Suprapubic skin (tissue), 4 donors: ENCODE measurements at regions not wholly inside any gene's neighbourhood (a gene's known extent, or its start where the extent isn't known, plus 50 kb on each side); places are given as distances from the start of the nearest gene placed in this dataset.
A peak's percentile ranks its signal among the peaks of the same experiment; 100 is the strongest.

ENCODE experiments used
- DNase-seq, 2 donors: peaks; one replicate each; pipeline ENCODE4 v3.0.0-alpha.2; 2019; ENCODE audit warnings: low spot score in 2 of 2
- H3K27ac ChIP-seq: fragments of 200-600 bp; sonication (generic); one replicate; pipeline ENCODE4 v1.5.1; 2019
- H3K27me3 ChIP-seq: fragments of 200-600 bp; sonication (generic); one replicate; pipeline ENCODE4 v1.5.1; 2019
- H3K36me3 ChIP-seq: fragments of 200-600 bp; sonication (generic); one replicate; pipeline ENCODE4 v1.5.1; 2019
- H3K4me1 ChIP-seq: fragments of 200-600 bp; sonication (generic); one replicate; pipeline ENCODE4 v1.5.1; 2019
- H3K4me3 ChIP-seq: fragments of 200-600 bp; sonication (generic); one replicate; pipeline ENCODE4 v1.5.1; 2019; ENCODE audit warnings: mild to moderate bottlenecking
- H3K9me3 ChIP-seq: fragments of 200-600 bp; sonication (generic); one replicate; pipeline ENCODE4 v1.5.1; 2019
- EP300 ChIP-seq: sonication (generic); formaldehyde crosslinking; IDR thresholded peaks from one replicate; pipeline ENCODE4 v1.6.1; 2017; ENCODE audit warnings: antibody characterized with exemption
- POLR2A ChIP-seq, 2 donors: fragments of 450-650 bp; IDR thresholded peaks; one replicate each; pipeline ENCODE4 v1.6.1; 2017; ENCODE audit warnings: antibody characterized with exemption in 2 of 2, mild to moderate bottlenecking in 2 of 2, moderate library complexity in 2 of 2
- POLR2AphosphoS5 ChIP-seq, 3 donors: sonication (generic); formaldehyde crosslinking; IDR thresholded peaks; one replicate each; pipeline ENCODE4 v1.6.1; 2017; ENCODE audit warnings: antibody characterized with exemption in 3 of 3
- WGBS: methylation state at CpG from one replicate; pipeline ENCODE4 v1.1.5; 2018; 5-methylcytosine and 5-hydroxymethylcytosine counted together
- TF ChIP-seq, protein P1 (sequence below), 2 donors: fragments of 200-600 bp in 1 of 2; fragments of 450-650 bp in 1 of 2; sonication (generic) in 1 of 2; IDR thresholded peaks; one replicate each; pipeline ENCODE4 v1.5.1; 2016 to 2019; ENCODE audit warnings: antibody characterized with exemption in 2 of 2, mild to moderate bottlenecking in 1 of 2, moderate library complexity in 1 of 2

DNA sequence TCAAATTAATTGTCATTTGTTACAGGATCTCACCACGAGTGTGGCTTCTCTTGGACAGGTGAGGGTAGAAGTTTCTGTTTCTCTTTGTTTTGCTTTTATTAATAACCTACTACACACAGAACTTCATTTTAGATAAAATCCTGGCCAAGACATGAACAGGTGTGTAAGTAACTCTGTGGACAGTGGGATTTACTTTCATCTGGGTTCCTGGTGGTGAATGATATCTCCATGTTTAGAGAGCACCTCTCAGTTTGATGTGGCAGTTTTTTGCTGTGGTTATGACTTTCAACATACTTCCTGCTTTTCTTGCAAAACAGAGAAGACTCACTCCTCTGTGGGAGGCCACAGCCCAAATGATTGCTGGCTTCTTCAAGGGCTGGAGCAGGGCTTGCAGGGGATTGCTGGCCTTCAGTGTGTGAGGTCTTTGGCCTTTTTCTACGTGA is 71.1 kb upstream of the XCR1 start:
- no peak for DNase-seq
- H3K27ac ChIP-seq = peak overlapping the region; percentile 80
- WGBS = 60% methylated on average over 2 of the region's 2 CpGs

DNA sequence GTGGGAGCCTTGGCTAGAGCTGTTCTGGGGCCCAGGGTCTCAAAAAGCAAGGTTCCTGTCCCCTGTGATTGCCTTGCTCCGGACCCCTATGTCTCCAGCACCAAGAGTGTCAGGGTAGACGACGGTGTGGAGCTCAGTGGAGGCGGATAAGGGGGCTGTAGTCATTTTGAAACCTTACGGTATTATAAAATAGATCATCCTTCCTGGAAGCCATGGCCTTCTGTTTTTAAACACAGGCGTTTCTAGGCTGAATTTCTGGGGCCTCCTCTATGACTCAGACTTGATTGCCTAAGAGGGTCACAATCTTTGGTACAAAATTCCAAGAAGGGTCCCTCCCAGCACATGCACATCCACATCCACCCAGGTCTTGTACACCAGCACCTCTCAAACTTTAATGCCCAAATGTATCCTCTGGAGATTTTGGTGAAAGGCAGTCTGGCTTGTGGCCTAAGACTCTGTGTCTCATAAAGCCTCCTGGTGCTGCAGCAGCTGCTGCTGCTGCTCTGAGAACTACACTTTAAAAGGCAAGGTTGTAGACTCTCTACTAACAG is 70.5 kb upstream of the XCR1 start:
- DNase-seq = no peak
- WGBS = 71% methylated on average over 6 of the region's 6 CpGs
- Histone ChIP-seq H3K9me3 (no peaks in the 10 kb centered on the region), H3K27me3 (no peaks in the 10 kb centered on the region), H3K4me3 (no peak overlapping the region), H3K27ac (peak overlapping the region; percentile 80), H3K4me1 (peaks cover 24% of the 10 kb centered on the region), H3K36me3 (no peaks in the 10 kb centered on the region)
- TF ChIP-seq POLR2AphosphoS5 (IDR thresholded peaks at IDR 0.05) = no peak
- no peak for TF ChIP-seq EP300
- TF ChIP-seq, protein P1, sequence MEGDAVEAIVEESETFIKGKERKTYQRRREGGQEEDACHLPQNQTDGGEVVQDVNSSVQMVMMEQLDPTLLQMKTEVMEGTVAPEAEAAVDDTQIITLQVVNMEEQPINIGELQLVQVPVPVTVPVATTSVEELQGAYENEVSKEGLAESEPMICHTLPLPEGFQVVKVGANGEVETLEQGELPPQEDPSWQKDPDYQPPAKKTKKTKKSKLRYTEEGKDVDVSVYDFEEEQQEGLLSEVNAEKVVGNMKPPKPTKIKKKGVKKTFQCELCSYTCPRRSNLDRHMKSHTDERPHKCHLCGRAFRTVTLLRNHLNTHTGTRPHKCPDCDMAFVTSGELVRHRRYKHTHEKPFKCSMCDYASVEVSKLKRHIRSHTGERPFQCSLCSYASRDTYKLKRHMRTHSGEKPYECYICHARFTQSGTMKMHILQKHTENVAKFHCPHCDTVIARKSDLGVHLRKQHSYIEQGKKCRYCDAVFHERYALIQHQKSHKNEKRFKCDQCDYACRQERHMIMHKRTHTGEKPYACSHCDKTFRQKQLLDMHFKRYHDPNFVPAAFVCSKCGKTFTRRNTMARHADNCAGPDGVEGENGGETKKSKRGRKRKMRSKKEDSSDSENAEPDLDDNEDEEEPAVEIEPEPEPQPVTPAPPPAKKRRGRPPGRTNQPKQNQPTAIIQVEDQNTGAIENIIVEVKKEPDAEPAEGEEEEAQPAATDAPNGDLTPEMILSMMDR (IDR thresholded peaks at IDR 0.05) = no peak
- no peak for TF ChIP-seq POLR2A (IDR thresholded peaks at IDR 0.05)

More for the DNA sequence above, 71.1 kb upstream of the XCR1 start:
- H3K27me3 ChIP-seq = no peaks in the 10 kb centered on the region
- no peak overlapping the region for H3K4me3 ChIP-seq
- TF ChIP-seq, protein P1 (IDR thresholded peaks at IDR 0.05) = no peak
- no peak for TF ChIP-seq POLR2AphosphoS5 (IDR thresholded peaks at IDR 0.05)
- no peak for TF ChIP-seq EP300
- TF ChIP-seq POLR2A (IDR thresholded peaks at IDR 0.05) = no peak
- no peaks in the 10 kb centered on the region for H3K36me3 ChIP-seq
- H3K4me1 ChIP-seq = peaks cover 24% of the 10 kb centered on the region
- no peaks in the 10 kb centered on the region for H3K9me3 ChIP-seq

DNA sequence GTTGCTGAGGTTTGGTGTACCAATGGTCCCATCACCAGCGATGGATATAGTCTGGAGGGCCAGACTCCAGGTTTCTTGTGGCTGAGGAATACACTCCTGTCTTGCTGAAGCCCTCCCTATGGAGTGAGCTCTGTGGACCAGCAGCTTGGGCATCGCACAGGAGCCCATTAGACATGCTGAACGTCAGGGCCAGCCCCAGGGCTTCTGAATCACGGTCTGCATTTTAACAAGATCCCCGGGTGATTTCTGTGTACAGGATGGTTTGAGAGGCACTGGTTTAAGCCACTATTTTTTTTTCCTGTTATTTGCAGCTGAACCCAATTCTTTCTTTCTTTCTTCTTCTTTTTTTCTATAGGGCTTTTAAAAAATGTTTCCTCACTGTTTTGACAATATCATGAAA is 69.5 kb upstream of the XCR1 start:
- H3K4me1 ChIP-seq = peaks cover 24% of the 10 kb centered on the region
- no peaks in the 10 kb centered on the region for H3K36me3 ChIP-seq
- TF ChIP-seq, protein P1 (IDR thresholded peaks at IDR 0.05) = no peak
- no peak for TF ChIP-seq POLR2A (IDR thresholded peaks at IDR 0.05)
- no peak for TF ChIP-seq POLR2AphosphoS5 (IDR thresholded peaks at IDR 0.05)
- TF ChIP-seq EP300 = no peak
- H3K4me3 ChIP-seq = no peak overlapping the region
- WGBS = 71% methylated on average over 5 of the region's 5 CpGs
- H3K9me3 ChIP-seq = no peaks in the 10 kb centered on the region
- H3K27ac ChIP-seq = no peak overlapping the region
- DNase-seq = no peak
- no peaks in the 10 kb centered on the region for H3K27me3 ChIP-seq

DNA sequence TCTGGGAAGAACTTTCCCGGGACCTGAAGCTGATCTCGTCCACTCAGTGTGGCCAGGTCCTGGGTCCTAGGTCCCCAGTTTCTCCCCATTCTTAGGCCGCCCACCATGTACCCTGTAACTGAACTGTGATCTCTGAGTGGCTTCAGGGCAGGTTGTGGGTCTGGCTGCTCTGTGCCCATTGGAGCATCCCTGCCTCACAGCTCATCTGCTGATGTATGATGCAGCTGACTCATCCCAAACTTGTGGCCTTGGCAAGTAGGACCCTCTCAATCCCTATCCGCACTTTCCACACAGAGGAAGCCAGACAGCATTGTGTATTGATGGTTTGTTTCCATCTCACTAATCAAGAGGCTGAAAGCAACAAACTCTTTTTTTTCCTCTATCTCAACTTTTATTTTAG is 69.1 kb upstream of the XCR1 start:
- TF ChIP-seq EP300 (no peak), POLR2AphosphoS5 (IDR thresholded peaks at IDR 0.05) (no peak), POLR2A (IDR thresholded peaks at IDR 0.05) (no peak)
- TF ChIP-seq, protein P1 (IDR thresholded peaks at IDR 0.05) = no peak
- no peak overlapping the region for H3K4me3 ChIP-seq
- 84% methylated on average over 4 of the region's 4 CpGs for WGBS
- no peaks in the 10 kb centered on the region for H3K27me3 ChIP-seq
- H3K36me3 ChIP-seq = no peaks in the 10 kb centered on the region
- H3K9me3 ChIP-seq = no peaks in the 10 kb centered on the region
- peaks cover 24% of the 10 kb centered on the region for H3K4me1 ChIP-seq
- no peak for DNase-seq
- no peak overlapping the region for H3K27ac ChIP-seq

DNA sequence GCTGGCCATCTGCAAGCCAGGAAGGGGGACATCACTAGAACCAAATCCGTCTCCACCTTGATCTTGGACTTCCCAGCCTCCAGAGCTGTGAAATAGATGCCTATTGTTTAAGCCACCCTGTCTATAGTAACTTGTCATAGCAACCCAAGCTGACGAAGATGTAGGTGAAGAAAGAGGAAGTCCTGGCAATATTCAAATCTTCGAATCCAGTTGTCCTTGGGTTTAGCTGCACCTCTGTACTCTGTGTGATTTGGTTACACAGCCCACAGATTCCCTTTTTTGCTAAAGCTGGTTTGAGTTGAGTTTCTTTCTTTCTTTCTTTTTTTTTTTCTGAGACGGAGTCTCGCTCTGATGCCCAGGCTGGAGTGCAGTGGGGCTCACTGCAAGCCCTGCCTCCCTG is 68.0 kb upstream of the XCR1 start:
- H3K4me1 ChIP-seq = peaks cover 24% of the 10 kb centered on the region
- no peaks in the 10 kb centered on the region for H3K36me3 ChIP-seq
- no peaks in the 10 kb centered on the region for H3K9me3 ChIP-seq
- no peak for DNase-seq
- no peak overlapping the region for H3K27ac ChIP-seq
- H3K4me3 ChIP-seq = no peak overlapping the region
- TF ChIP-seq POLR2AphosphoS5 (IDR thresholded peaks at IDR 0.05) = no peak
- no peaks in the 10 kb centered on the region for H3K27me3 ChIP-seq
- 88% methylated on average over 5 of the region's 5 CpGs for WGBS

DNA sequence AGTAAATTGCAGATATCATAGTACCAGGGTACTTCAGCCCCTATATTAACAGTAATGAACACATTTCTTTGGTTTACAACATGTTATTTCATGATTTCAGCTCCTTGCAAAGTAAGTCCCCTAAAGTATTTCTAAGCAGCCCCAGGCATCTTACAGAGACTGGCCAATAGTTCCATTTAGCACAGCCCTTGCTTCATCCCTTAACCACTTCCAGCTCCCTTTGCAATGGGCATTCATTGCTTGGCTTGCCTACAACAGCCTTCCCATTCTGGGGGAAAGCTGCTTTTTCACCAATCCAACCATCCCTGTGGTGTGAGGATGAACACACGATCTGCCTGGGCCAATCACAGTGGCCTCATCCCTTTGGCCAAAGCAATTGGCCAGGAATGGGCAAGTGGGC is 67.2 kb upstream of the XCR1 start:
- H3K27me3 ChIP-seq = no peaks in the 10 kb centered on the region
- DNase-seq = no peak
- H3K27ac ChIP-seq = no peak overlapping the region
- TF ChIP-seq POLR2AphosphoS5 (IDR thresholded peaks at IDR 0.05) (no peak), POLR2A (IDR thresholded peaks at IDR 0.05) (no peak), EP300 (no peak)
- TF ChIP-seq, protein P1 (IDR thresholded peaks at IDR 0.05) = no peak
- H3K4me3 ChIP-seq = no peak overlapping the region
- WGBS = 92% methylated on average over 1 of the region's 1 CpG
- no peaks in the 10 kb centered on the region for H3K36me3 ChIP-seq
- no peaks in the 10 kb centered on the region for H3K9me3 ChIP-seq
- H3K4me1 ChIP-seq = peaks cover 24% of the 10 kb centered on the region
